NCI-H2227 (cell line): ENCODE measurements at regions not wholly inside any gene's neighbourhood (a gene's known extent, or its start where the extent isn't known, plus 50 kb on each side); places are given as distances from the start of the nearest gene placed in this dataset.

Experiments
- DNase-seq: peaks from one replicate; lab custom pipeline; 2025; ENCODE audit not compliant: unreplicated experiment; lab: John Stamatoyannopoulos, UW

DNA sequence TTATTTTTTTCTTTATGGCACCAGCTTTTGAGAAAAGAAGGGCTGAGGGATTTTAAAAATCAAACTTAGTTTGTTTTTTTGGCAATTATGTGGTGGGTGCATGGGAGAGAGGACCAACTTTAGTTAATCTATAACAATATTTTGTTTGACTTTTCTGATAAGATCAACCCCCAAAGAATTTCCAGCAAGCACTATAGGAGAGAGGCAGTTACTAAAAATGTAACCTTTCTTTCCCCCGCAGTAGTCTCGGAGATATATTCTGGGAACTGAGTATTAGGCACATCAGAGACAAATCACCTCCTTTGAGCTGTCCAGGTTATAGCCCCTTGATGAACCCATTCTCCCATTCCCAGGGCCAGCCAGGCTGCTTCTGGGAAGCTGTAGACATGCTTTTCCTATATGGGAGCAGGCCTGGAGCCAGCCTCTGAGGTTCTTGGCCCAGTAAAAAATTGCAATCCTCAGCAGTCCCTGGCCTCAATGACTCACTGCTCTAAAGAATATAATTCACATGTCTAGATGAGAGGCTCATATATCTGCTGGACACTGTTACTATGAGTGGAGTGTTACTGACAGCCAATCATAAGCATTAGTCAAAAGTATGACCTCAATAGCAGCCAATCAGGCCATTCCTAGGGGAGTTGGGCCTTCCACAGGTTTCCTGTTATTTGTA lies 138.3 kb upstream of the AGBL1 start:
- DNase-seq: no peak

GRCh38 chr15:85942632-85943031 lies 137.0 kb upstream of the AGBL1 start:
- no peak for DNase-seq

DNA sequence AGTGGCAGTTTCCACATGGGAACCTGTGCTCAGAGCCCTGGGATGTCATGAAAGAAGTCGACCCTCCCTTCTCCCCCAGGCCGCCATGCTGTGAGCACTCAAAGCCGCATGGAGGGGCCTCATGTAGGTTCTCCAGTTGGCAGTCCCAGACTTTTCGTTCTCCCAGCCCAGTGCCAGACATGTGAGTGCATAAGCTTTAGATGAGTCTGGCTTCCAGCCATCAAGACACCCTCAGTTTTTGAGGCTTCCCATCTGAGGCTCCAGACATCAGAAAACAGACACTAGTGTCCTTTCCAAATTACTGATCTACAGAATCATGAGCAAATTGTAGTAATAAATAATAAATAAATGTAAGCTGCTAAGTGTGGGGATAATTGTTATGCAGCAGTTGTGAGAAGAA lies 136.5 kb upstream of the AGBL1 start:
- no peak for DNase-seq

DNA sequence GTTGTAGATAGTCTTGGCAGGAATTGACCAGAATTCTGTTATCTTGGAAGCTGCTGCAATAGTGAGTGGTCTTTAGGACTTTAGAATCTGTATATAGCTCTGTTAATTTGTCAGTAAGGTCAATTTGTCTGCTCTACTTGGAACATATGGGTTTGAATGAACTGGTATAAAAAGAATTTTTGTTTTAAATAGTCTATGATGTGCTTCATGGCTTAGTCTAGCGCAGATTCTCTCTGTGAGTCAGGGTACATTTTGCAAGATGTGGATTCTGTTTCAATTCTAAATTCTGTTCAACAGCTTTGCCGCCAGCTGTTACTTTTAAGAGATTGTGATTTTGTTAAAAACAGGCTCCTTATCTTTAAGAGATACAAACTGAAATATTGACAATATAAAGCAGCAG lies 135.9 kb upstream of the AGBL1 start:
- DNase-seq: no peak

- no peak for DNase-seq
Measured at GRCh38 chr15:85947021-85947420, 132.7 kb upstream of the AGBL1 start.

GRCh38 chr15:85947936-85948335 lies 131.7 kb upstream of the AGBL1 start:
- DNase-seq: no peak

GRCh38 chr15:85950101-85950500 lies 129.6 kb upstream of the AGBL1 start:
- DNase-seq: no peak

GRCh38 chr15:85954586-85954985 lies 125.1 kb upstream of the AGBL1 start:
- no peak for DNase-seq

DNA sequence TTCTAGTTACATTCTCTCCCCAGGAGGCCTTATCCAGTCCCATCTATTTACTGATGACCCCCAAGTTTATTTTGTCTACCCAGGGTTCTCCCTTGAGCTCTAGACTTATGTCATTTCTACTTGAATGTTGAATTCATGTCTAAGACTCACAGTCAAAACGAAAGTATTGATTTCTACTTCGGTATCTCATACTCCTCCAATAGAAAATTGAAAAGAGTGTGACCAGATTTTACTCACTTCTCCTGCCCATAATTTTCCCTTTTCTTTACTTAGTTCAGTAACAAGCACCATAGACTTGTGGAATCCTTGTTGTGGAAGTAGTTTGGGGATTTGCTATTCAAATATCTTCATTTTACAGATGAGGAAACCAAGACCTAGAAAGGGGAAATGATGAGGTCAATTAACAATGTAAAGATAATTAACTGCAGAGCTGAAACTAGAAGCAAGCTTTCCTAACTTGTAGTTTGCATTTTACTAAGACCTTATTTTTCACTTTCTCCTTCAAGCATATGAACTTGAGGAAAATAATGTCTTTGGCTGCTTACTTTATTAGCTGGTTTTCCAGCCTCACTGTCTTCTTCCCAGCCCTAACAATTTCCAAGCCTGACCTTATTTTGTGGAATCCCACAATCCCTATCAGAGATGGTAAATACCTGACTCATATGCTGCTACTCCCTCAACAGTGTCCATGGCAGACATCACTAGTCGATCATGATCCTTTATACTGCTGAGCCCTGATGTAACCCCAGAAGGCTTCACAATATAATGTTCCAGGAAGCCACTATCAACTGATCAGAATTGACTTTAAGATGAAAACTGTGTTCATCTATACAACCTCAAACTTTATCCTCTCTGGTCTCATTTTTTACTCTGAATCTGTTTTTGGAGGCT lies 123.9 kb upstream of the AGBL1 start:
- DNase-seq: no peak

DNA sequence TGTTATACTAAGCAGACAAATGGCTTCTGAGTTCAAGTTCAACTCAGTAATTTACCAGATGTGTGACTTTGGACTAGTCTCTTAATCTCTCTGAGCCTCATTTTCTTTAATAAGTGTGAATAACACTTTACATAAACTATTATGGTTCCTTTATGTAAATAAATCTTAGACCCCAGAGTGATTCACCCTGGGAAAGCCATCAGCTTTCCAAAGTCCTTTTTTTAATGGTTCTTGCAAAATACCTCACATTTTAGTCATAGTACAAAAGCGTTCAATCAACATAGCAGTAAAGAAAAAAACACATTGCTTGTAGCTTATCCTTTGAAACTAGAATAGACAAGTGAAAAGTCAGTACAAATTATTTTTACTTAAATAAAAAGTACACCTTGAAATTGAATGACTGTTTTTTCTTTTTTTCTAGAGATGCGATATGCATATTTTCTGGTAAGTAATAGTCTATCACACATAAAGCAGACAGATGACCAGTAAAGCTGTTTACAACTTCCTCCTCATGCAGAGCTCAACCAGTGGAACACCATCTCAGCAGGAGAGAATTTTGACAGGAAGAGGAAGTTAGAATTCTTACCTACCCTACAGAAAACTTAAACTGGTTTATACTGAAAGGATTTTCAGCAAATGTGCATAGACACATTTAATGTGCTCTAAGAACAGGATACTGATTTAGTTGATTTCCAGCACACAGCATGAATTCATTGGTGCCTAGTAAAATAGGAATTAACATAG lies 123.0 kb upstream of the AGBL1 start:
- no peak for DNase-seq

- no peak for DNase-seq
Measured at GRCh38 chr15:85959611-85960010, 120.1 kb upstream of the AGBL1 start.

- DNase-seq: no peak
Measured at GRCh38 chr15:85960381-85960780, 119.3 kb upstream of the AGBL1 start.

GRCh38 chr15:85961821-85962220 lies 117.8 kb upstream of the AGBL1 start:
- DNase-seq: no peak

DNA sequence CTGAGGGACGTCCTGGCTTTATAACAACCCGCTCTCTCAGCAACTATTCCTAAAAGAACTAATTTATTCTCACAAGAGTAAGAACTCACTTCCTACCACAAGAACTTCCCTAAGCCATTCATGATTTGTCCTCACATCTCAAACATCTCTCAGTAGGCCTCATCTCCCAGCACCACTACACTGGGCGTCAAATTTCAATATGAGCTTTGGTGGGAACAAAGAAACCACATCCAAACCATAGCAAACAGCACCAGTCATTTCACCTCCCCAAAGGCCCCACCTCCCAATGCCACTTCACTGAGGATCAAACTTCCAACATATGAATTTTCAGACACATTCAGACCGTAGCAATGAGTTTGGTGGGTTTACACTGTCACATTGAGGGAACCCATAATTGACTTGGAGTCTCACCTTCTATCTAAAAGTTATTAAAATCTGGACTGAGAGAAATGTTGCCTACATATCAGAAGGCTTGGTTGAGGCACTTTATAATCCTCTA lies 116.4 kb upstream of the AGBL1 start:
- DNase-seq: no peak

- no peak for DNase-seq
Measured at GRCh38 chr15:85964471-85964870, 115.2 kb upstream of the AGBL1 start.

GRCh38 chr15:85967553-85967952 lies 112.1 kb upstream of the AGBL1 start:
- no peak for DNase-seq

- DNase-seq: no peak
Measured at GRCh38 chr15:85972805-85973540, 106.7 kb upstream of the AGBL1 start.

DNA sequence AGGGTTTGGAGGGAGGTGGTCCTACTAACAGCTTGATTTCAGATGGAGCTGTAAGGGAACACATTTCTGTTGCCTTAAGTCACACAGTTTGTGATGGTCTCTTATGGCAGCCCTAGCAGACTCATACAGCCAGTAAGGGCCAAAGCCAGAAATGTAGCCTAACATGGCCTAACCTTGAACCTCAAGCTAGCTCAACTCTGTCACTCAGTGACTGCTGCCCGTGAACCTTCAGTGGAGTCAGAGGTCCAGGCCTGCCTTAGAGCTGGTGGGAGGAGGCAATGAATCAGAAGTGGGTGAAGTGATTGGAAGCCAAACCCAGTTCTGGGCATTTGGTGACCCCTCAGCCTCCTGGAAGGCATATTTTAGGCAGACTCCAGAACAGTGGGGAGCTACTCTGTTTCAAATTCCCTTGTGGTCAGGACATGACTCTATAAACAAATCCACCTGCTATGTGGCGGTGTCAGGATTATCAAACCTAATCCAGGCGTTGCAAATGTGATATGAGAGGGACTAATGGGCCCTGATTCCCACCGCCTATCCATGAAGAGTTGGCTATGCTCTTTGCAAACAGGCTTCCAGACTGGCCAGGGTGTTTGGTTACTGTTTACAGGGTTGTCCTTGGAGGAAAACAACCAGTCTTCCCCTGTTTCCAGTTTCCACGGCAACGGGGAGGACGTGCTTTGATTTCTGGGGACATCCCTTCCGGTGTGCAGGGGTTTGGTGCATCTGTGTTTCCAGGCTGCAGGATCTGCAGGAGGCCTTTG lies 105.9 kb upstream of the AGBL1 start:
- no peak for DNase-seq

DNA sequence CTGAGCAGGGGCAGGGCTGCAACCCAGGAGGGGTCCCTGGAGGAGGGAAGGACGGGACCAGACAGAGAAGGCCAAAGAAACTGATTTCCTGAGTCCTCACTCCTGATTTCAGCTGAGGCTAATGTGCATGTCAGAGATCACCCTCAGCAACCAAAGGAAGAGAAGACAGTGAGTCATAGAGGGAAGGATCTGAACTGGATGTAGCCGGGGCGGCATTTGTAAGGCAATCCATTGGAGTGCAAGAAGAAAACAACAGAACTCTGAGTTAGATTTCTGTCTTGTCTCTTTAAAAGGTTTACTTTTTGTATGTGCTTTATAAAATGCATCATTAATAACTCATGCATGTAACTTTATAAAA lies 105.3 kb upstream of the AGBL1 start:
- no peak for DNase-seq

- DNase-seq: no peak
Measured at GRCh38 chr15:85974742-85975141, 104.9 kb upstream of the AGBL1 start.
